GM19240 (cell line): ENCODE measurements at regions not wholly inside any gene's neighbourhood (a gene's known extent, or its start where the extent isn't known, plus 50 kb on each side); places are given as distances from the start of the nearest gene placed in this dataset.

Experiments used
- DNase-seq: peaks from one replicate; pipeline ENCODE4 v3.0.0; 2011; ENCODE audit warnings: low spot score; ENCODE audit not compliant: insufficient read length

DNA sequence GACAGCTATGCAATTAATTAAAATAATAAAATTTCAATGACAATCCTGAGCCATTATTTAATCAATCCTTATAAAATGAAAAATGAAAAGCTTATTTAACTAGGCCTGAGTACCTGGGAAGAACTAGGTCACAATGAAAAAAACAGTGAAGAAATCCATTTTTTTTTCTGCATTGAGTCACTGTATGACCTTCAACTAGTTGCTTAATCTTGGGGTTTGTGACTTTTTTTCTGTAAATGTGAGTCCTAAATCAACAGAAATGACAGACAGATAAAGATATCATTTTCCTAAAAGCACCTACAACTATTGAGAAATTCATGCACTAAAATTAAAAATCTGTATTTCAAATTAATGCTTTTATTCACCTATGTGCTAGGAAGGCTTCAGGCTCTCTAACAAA, 96.8 kb downstream of the TMEM26 start:
- no peak for DNase-seq

DNA sequence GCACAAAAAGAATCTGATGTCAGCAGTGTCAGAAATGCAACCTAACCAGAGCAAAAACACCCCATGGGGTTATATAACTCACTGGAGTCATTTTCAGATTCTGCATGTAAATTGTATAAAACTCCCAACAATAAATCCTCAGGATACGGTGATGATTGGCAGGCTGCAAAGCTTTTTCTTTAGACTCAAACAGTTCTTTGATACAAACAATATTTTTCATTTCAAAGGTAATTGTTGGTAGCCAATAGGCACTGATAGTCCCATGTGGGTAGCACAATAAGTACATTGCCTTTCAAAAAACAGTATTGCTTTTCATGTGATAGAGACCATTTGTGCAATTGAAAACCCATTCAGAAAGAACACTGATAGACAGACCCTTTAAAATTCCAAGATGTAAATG, 98.0 kb downstream of the TMEM26 start:
- no peak for DNase-seq

DNA sequence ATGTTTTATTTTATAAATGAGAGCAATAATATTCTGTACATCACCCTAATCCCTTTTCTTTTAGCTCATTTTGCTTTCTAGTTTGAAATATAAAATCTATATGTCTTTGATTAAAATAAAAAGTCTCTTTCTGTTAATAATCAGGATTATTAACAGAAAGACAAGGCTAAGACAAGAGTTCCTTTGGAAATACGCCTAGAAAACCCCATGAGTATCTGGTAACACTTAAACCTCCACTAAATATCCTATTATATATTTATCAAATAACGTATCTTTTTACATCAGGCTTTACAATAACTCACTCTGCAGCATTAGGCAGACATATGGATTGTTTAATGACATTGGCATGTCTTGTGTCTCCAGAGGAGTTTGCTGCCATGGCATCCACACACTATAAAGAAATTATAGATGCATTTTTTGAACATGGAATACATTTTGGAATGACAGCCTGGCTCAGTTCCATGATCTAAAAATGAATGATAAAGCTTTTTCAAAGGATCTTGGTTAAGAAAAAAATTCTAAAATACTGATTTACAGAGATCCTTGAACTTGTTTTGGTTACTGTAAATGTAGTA, 98.7 kb downstream of the TMEM26 start:
- DNase-seq = no peak

DNA sequence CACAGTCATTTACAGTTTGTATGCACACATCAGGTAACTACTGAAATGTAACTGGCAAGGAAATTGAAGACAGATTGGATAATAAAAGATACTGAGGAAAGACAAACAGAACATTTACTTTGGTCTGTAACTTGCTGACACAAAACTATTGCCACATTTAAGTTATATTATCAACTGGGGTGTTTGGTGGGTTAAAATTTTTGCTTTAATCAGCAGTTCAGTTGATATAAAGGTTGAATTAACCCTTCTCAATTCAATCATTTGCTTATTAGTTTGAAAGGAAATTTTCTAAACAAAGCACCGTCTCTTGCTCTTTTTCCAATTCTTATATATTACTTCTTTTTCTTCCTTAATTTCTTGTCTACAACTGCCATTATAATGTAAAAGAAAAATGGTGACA, 102.4 kb downstream of the TMEM26 start:
- DNase-seq = no peak

DNA sequence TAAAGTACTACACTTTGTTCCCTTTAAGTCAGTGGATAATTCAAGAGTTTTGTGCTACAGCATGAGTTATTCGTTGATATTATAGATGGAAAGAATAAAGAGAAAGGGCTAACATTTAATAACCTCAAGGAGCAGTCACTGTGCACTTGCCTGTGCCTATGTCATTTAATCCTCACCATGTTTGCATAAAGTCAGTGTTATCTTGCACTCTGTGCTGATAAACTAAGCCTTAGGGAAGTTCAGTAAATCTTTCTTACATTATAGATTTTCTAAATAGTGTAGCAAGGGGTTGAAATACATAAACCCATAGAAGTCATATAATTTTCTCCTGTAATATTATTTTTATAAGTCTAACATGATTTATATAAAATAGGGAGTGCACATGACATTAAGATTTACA, 103.1 kb downstream of the TMEM26 start:
- DNase-seq = no peak

DNA sequence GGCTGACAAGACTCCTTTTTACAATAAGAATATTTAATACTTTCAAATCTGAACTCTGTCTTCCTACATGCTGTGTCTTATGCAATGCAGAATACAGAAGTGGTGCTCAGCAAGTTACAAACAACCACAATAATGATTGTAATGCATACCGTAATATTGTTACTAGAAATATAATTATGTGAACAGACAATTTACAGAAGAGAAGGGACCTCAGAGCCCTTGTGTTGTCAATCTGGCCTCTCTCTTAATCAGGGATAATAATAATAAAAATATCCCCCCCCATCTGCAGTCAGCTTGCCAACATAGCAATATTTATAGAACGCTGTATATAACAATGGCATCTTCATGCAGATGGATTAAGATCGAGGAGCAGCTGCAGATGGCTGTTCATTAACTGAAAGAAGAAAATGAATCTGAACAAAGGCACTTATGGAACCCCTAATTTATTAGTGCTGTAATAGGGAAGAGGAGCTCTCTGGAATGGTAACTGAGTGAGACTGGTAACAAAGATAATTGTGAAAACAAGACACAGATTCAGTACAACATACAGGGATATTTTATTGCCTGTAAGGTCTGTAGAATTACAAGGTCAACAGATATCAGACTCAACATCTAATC, 106.3 kb downstream of the TMEM26 start:
- DNase-seq = no peak

DNA sequence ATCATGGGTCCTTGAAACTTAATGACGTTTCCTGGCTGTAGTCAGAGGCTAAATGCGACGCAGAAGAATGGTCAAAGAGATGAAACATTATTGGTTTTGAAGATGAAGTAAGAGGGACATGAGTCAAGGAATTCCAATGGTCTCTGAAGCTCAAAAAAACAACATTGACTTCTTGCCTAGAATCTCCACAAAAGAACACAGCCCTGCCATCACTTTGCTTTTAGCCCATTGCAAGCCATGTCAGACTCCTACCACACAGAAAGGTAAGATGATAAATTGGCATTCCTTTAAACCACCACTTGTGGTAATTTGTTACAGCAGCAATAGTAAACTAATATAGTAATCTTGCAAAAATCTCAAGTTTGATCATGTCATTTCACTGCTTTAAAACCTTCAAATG, 109.4 kb downstream of the TMEM26 start:
- DNase-seq = no peak

DNA sequence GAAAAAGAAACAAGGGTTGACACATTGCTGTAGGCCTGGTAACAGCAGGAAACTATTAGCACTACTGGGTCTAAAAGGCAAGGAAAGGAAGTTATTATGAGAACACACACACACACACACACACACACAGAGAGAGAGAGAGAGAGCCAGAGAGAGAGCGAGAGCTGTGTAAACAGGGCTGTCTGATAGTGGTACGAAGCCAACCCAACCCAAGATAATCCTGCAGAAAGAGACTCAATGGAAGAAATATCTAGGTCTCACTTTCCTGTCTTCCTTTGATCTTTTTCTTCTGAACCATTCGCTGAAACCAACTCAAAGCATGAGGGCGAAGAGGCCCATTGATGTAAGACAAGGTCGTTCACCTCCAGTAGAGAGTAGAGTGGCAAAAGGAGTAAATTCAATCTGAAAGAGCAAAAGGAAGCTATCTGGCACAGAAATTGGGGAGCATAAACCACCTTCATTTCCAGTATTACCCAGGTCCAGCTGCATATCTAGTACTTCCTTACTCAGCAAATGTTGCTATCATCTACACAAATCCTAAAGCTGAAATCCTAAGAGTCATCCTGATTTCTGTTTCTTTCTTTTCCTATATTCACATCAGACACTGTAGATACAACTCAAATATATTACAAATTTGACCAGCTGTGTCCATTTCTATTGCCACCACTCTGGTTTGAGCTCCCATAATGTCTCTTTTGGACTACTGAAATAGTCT, 110.2 kb downstream of the TMEM26 start:
- DNase-seq = no peak

DNA sequence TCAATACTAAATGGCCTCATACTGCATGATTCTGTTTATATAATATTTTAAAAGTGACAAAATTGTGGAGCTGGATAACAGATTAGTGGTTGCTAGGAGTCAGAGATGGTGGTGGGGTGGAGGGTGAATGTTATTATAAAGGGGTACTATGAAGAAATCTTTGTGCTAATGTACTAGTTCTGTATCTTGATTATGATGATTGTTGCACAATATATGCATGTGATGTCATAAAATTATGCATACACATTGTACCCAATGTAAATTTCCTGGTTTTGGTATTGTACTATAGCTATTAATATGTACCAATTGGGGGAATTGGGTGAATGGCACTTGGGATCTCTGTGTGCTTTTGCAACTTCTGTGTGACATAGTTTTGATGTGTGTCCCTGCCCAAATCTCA, 112.2 kb downstream of the TMEM26 start:
- DNase-seq = no peak

DNA sequence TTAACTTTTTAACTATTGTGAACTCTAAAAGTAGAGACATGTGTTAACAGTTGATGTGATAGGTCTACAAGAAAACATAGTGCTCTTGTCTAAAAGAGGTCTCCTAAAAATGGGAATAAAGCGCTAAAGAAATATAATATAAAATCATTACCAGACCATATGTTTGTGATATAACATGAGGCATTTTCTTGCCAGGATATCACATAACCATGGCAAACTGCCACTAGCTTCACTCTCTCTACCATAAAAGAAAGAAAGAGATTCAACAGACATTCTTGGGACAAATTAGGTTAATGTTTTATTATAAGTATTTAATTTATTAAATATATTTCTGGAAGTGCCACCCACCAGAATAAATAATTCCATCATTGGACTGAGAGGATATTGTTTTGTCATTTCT, 115.0 kb downstream of the TMEM26 start:
- no peak for DNase-seq

DNA sequence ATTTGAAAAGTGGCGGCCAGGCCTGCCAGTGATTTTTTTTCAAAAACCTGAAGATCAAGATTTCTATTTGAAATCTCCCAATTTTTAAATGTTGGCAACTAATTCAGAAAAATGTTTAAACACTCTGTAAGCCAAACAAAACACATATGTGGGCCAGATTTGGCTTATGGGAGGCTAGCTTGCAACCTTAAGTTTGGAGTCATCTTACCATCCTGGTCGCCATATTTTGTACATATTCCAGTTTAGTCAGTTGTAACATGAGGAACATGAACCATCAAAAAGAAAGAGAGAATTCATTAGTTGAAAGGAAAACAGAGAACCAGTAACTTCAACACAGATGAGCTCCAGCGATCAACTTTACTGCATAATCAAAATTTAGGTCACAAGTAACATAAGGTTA, 115.4 kb downstream of the TMEM26 start:
- DNase-seq = no peak

DNA sequence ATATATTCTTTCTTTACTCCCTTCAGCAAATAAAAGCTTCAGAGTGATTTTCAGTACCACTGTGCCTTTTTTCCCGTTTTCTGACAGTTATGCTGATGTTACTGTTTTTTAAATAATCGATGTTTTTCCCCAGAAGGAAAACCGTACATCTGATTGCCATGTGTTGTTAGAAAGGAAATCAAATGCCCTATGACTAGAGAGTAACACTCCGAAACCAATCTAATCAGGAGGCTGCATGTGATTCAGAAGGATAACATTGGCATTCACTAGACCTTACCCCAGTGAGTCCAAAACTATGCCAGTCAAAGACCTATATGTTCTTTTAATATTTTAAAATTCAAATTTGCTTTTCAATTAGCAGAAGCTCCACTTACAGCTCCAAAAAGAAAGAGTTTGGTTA, 116.3 kb downstream of the TMEM26 start:
- DNase-seq = no peak

DNA sequence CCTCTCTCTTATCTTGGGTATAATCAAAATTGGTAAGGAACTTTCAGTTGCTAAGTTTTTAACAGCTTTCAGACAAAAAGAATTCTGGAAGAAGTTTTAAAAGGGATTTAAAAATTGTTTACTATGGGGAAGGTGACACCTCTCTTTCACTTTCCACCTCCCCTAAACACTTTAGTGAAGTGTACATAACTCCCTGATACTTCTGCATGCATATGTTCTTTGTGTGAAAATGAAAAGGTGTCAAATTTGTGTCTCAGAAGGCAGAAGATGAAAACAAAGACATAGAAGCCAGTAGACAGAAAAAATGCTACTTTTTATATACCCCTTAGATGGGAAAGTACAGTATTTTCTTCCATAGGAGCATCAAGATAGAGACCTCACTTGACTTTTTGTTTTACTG, 117.8 kb downstream of the TMEM26 start:
- no peak for DNase-seq

DNA sequence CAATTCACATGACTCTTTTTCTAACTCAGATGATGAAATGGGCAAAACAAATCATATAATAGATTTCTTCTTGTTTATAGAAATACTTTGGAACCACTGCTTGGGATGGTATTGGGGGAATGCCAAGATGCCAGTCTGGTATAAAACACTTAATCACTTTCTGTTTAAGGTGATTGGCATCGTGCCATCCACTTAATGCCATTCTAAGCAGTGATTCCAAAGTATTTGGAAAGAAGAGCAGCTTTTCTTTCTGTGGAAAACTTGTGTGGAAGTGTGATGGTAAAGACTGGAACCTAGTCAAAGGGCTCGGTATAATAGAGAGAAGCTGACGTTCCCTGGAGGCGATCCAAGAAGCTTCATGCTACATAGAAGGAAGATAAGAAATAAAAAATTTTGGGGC, 120.6 kb downstream of the TMEM26 start:
- no peak for DNase-seq

DNA sequence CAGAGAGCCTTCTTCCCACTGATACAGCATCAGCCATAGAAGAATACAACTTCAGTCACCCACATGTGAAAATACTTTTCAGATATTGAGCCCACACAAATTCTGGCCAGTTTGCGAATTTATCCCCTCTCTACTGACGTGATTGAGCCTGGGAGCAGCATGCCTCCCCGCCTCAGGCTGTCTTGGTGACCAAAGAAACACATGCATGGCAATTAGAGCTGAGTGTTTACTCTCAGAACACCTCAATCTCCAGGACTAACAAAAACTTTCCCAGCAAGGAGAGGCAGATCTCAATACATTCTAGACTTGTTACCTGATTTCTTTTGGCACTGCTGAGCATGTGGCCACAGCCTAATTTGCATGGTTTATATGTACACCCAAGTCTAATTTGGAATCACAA, 122.5 kb downstream of the TMEM26 start:
- DNase-seq = no peak

DNA sequence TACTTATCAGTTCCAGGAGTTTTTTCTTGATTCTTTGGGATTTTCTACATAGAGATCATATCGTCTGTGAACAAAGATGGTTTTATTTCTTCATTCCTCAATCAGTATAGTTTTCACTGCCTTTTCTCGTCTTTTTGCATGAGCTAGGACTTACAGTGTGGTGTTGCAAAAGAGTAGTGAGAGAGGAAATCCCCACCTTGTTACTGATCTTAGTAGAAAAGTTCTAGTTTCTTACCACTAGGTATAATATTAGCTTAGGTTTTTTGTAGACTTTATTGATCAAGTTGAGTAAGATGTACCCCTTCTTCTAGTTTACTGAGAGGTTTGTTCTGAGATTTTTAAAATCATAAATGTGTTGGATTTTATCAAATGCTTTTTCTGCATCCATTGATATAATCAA, 123.3 kb downstream of the TMEM26 start:
- DNase-seq = no peak

DNA sequence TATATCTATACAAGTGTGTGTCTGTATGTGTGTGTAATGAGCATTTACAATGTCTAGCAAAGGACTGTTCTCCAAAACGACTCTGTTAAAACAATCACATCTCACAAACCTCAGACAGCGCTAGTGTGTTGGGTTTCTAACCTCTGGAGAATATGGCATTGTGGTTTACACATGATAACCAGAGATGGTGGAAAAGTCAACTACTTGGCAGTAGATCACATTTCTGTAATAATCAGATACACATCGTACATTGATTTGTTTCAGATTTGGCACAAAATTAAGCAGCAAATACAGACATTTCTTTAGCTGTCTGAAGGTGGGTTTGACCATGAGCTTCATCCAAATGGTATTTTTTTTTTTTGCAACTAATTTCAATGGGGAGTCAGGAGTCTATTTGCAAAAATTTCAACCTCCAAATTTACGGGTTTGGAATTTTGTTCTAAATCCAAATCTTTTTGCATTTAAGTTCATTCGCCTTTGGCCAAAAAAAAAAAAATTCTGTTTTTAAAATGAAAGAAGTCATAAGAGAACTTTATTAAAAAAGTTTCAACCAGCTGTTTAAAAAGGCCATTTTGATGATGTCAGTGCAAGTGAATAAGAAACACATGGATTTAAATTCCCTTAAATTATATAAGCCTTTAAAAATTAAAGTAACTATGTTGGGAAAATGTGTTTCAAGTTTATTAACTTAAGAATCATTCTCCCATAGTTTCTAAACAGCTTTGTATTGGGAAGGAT, 127.8 kb downstream of the TMEM26 start:
- DNase-seq = no peak

DNA sequence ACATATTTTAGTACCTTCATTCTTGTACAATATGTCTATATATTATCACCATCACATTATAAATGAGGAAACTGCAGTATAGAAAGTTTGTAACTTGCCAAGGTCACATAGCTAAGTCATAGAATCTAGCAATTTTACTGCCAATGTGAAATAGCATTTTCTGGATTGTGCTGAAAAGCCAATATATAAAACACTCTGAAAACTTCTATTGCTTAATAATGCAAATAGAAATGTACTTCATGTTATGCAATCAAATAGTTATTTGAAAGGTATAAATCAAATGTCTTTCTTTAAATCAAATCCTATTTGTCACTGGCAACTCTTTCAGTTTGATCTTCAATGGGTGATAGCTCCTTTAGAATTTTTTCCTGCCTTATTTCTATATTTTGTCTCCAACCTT, 129.5 kb downstream of the TMEM26 start:
- DNase-seq = no peak

DNA sequence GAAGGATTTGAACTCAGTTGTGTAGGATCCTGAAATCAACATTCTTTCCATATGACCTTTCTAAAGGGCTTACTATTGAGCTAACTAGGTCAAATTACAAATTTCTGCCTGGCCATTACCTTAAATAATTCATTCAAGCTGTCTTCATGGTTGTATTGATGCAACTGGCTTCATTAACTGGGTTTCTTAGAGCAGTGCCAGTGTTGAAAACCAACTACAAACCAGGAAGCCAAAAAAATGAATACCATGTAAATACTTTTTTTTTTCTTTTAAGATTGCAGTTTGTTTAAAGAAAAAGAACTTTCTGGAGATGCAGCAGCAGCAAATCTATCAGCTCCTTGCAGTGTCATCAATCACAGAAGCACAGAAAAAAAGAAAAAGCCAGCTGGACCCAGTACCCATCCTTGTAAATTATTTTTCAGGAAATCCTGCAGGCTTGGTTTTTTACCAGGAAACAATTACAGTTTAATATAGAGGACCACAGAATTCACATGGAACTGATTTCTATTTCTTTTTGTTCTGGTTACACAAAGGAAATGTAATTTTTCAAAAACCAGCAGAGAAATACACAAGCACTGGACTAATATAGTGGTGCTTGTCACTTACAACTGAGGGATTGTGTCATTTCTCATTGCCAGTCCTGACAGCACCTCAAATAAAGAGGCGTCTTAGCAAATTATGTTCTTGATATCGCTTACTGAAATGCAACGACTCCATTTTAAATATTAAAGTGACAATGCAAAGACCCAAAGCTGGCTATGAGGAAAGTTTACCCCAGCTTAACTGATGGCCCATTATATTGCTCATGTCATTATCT, 131.9 kb downstream of the TMEM26 start:
- no peak for DNase-seq

DNA sequence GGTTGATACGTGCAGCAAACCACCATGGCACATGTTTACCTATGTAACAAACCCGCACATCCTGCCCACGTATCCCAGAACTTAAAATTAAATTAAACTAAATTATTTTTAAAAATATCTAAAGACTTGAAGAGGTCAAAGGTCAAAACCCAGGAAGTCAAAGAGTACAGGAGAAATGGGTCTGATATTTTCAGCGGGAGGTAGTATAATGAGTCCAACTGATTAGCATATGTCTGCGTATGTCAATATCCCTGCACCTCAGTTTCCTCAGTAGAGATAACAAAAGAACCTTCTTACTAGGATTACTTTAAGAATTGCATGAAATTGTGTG, 133.0 kb downstream of the TMEM26 start:
- no peak for DNase-seq

DNA sequence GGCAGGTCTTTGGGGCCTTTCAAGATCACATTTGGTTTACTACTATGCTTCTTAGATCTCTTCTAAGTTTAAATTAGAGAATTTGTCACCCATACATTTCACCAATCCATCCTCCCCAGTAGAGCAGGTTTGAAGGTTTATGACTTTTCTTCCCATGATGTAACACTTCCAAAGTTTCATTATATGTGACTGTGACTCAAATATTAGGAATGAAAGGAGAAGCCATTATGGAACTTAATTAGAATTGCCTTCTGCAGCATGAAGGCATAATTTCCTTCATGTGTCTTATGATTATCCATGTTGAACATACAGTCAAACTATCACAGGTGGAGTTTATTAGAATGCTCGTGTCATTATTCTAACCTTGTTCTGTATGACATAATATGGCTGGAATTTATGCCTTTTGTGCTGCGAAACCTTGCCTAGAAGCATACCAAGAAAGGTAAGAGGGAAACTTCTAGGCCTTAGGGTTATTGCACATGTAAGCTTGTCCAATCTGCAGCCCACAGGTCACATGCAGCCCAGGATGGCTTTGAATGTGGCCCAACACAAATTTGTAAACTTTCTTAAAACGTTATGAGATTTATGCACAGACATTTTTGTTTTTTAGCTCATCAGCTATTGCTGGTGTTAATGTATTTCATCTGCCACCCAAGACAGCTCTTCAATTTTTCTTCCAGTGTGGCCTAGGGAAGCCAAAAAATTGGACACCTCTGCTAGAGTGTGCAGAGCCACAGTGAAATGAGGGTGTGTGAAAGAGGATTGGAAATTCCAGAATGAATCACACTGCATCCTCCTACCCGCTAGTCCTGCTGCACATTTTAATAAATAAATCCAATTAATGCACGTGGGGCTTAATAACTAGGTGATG, 133.6 kb downstream of the TMEM26 start:
- DNase-seq = no peak
